Kidney (tissue), 13 donors: ENCODE measurements at regions not wholly inside any gene's neighbourhood (a gene's known extent, or its start where the extent isn't known, plus 50 kb on each side); places are given as distances from the start of the nearest gene placed in this dataset.
A peak's percentile ranks its signal among the peaks of the same experiment; 100 is the strongest.

ENCODE experiments used
- DNase-seq, 5 donors: peaks; one replicate each; pipeline ENCODE4 v3.0.0-alpha.2; 2013 to 2020
- FAIRE-seq: peaks from 2 replicates; lab custom pipeline; 2012; peaks lifted over from hg19 to GRCh38; lab: Jason Lieb, UNC
- H3K27ac ChIP-seq, 2 donors: one replicate each; pipeline ENCODE4 v1.7.0; 2013; ENCODE audit warnings: low read depth in 2 of 2, low read length in 2 of 2, inconsistent platforms in 1 of 2
- H3K27me3 ChIP-seq: one replicate; pipeline ENCODE4 v1.7.1; 2013; ENCODE audit warnings: low read length, inconsistent platforms; ENCODE audit not compliant: control insufficient read depth, insufficient read depth
- H3K36me3 ChIP-seq, 3 donors: one replicate each; pipeline versions ENCODE4 v1.7.0 to v1.7.1; 2013; ENCODE audit warnings: low read length in 3 of 3, control low read depth in 1 of 3, inconsistent platforms in 1 of 3; ENCODE audit not compliant: insufficient read depth in 3 of 3, control insufficient read depth in 2 of 3
- H3K4me1 ChIP-seq, 3 donors: one replicate each; pipeline versions ENCODE4 v1.7.0 to v1.7.1; 2013; ENCODE audit warnings: low read length in 3 of 3, inconsistent platforms in 1 of 3, low read depth in 1 of 3; ENCODE audit not compliant: control insufficient read depth in 2 of 3, insufficient read depth in 2 of 3
- H3K4me3 ChIP-seq, 3 donors: one replicate each; pipeline versions ENCODE4 v1.7.0 to v1.8.1; 2013; ENCODE audit warnings: low read length in 3 of 3, control low read depth in 1 of 3, inconsistent platforms in 1 of 3
- H3K9ac ChIP-seq, 3 donors: one replicate each; pipeline versions ENCODE4 v1.7.0 to v1.7.1; 2013; ENCODE audit warnings: low read length in 3 of 3, control low read depth in 1 of 3, inconsistent platforms in 1 of 3
- H3K9me3 ChIP-seq, 3 donors: one replicate each; pipeline versions ENCODE4 v1.7.0 to v1.7.1; 2013; ENCODE audit warnings: low read length in 3 of 3, control low read depth in 1 of 3, inconsistent platforms in 1 of 3; ENCODE audit not compliant: control insufficient read depth in 2 of 3, insufficient read depth in 1 of 3
- CTCF ChIP-seq: IDR thresholded peaks from 3 replicates; pipeline ENCODE4 v1.5.1; 2012; ENCODE audit warnings: mild to moderate bottlenecking, moderate library complexity, borderline replicate concordance; ENCODE audit not compliant: insufficient read depth; ENCODE audit errors: extremely low read depth
- intact Hi-C: fragments of 100-400 bp; cut with DNase I; formaldehyde crosslinking; loops from one replicate; pipeline ENCODE4 v1.11.1; 2022
- donor health status: control.
- donor health status: control.
- donor health status: control.
- donor health status: control.
- donor health status: control.
- donor health status: DM: yes; HTN: yes; CAD: no.
- donor health status: Normal renal cell carcinoma (clear cell type).

DNA sequence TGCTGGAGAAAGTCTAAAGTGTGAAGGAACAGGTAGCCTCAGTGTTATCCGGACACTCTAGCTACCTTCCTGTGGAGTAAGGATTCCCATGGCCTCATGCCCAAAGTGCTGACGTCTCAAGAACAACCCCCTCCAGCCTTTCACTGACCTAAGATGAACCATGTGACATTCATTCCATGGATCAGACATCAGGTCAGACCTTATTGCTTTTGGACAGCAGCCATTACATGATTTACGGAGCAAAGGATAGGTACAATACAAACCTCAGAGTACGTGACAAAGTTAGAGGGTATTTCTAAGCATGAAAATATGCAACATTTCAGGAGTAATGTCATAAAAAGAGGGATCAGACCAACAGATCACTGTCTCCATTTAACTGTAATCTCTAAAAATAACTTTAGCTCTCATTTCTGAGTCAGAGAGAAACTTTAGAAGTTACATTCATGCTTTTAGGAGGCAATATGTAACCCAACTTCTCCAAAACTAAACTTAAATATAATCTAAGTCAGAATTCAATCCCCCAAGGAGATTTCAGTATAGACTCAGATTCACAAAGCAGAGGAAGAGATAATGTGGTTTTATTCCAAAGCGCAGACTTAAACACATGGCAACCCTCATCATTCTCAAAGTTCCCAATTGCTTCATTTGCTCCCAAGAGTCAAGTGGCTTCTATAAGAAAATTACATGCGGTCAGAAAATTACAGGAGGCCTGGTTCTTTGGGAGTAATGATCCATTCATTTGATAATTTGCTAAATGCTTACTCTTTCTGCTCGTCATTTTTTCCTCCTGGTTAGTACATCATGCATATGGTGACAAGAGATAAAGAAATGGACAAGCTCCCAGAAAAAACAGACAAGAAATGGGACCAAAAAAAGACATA lies 280.4 kb downstream of the SETD4 start:
- TF ChIP-seq CTCF = no peak
- FAIRE-seq (no peak), DNase-seq (no peak)
- intact Hi-C loops = no loop called here
- Histone ChIP-seq H3K4me3 (no peak overlapping the region), H3K27me3 (no peaks in the 10 kb centered on the region), H3K4me1 (peaks cover 0 to 4% (median 0%) of the 10 kb centered on the region in 3 donors), H3K9me3 (no peaks in the 10 kb centered on the region), H3K36me3 (no peaks in the 10 kb centered on the region), H3K27ac (peak overlapping the region in 1 of 2 donors; percentile 7), H3K9ac (no peak overlapping the region)

DNA sequence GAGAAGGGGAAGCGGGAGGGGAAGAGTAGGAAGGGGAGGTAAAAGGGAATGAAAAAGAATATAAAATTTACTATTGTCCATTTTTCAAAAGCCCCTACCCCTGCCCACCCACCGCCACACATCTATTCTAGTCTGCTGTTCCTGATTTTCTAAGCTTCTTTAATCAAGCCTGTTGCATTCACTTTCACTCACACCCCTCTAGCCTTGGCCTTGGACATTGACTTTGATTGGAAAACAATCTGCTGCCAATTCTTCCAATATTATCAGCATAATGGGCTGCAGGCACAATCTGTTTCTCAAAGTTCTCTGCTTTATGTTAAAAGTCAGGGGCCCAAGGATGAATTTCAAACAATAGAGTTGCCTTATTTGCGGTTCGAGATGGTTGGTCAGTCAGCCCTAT lies 281.2 kb downstream of the SETD4 start:
- peaks cover 0 to 4% (median 0%) of the 10 kb centered on the region in 3 donors for H3K4me1 ChIP-seq
- no peak overlapping the region for H3K27ac ChIP-seq
- no peaks in the 10 kb centered on the region for H3K36me3 ChIP-seq
- no peak for TF ChIP-seq CTCF
- DNase-seq (no peak), FAIRE-seq (no peak)
- H3K27me3 ChIP-seq = no peaks in the 10 kb centered on the region
- H3K9ac ChIP-seq = no peak overlapping the region
- no peak overlapping the region for H3K4me3 ChIP-seq
- intact Hi-C loops = no loop called here
- H3K9me3 ChIP-seq = no peaks in the 10 kb centered on the region

DNA sequence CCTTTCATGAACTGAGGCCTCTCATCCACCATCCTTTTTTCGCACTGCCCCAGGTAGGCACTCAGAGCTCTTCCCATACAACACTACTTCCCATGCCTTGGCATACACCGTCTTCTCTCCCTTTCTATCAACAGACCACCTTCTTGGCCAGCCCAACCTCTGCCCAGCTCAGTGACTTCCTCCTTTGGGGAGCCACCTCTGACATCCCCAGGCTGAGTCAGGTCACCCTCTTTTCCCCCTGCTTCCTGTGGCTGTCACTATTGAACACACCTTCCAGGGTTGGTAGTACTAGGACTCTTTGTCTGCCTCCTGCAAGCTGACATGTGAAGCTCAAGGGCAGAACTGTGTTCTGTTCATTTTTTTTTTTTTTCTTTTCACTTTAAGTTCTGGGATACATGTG lies 283.2 kb downstream of the SETD4 start:
- H3K4me1 ChIP-seq = peaks cover 0 to 4% (median 0%) of the 10 kb centered on the region in 3 donors
- H3K4me3 ChIP-seq = no peak overlapping the region
- no peak overlapping the region for H3K9ac ChIP-seq
- no peak for FAIRE-seq
- H3K36me3 ChIP-seq = no peaks in the 10 kb centered on the region
- H3K27me3 ChIP-seq = no peaks in the 10 kb centered on the region
- no peak overlapping the region for H3K27ac ChIP-seq
- H3K9me3 ChIP-seq = no peaks in the 10 kb centered on the region
- intact Hi-C loops = no loop called here
- no peak for TF ChIP-seq CTCF
- no peak for DNase-seq
